Fibroblast of skin of left quadriceps (primary cell): ENCODE measurements at regions not wholly inside any gene's neighbourhood (a gene's known extent, or its start where the extent isn't known, plus 50 kb on each side); places are given as distances from the start of the nearest gene placed in this dataset.
"Not testable (repeated sequence)": the region's sequence is repeated elsewhere in the genome, so short reads cannot be mapped to it uniquely, and the experiment has no call there.

Source experiments
- DNase-seq, 2 experiments: peaks; one replicate each; pipeline ENCODE4 v3.0.0-alpha.2; 2013; ENCODE audit warnings: low read depth in 2 of 2

- no peak for DNase-seq
Measured at GRCh38 chr6:144683216-144684070, 398.3 kb downstream of the UTRN start.

DNA sequence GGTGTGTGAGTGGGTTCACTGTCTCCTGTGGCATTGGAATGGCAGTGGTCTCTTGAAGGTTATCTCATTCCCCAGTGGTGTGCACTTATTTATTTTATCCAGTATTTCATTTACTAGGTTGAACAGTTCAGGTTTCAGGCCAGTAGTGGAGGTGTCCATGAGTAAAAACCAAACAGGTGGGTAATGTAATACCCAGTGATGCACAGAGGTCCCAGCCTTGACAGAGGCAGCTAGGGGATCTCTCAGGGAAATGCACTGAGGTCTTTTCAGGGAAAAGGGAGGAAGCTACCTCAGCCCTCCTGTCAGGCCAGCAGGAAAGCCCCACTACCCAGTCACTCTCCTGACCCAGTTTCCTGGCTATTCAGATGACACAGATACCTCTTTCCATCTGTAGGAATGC is 403.6 kb downstream of the UTRN start:
- no peak for DNase-seq

- DNase-seq = no peak
Measured at GRCh38 chr6:144689503-144690040, 404.4 kb downstream of the UTRN start.

DNA sequence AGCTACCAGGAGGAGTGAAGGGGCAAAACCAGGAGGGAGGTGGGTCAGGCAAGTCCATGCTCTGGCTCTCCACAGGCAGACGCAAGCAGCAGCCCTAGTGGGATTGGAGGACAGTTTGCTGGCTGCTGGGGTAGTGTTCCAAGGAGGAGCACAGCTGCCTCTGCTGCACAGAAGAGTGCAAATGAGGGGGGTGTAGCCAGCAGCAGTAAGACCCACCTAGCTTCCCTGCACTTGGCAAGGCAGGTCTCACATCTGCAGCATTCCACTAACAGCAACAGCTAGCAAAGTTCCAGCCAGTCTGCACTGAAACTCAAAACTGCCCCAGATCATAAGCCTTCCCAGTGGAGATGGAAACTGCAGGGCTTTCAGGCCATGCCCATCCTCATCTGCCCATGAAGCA is 405.0 kb downstream of the UTRN start:
- DNase-seq = no peak

GRCh38 chr6:144690666-144691065 is 405.5 kb downstream of the UTRN start:
- DNase-seq = no peak

DNA sequence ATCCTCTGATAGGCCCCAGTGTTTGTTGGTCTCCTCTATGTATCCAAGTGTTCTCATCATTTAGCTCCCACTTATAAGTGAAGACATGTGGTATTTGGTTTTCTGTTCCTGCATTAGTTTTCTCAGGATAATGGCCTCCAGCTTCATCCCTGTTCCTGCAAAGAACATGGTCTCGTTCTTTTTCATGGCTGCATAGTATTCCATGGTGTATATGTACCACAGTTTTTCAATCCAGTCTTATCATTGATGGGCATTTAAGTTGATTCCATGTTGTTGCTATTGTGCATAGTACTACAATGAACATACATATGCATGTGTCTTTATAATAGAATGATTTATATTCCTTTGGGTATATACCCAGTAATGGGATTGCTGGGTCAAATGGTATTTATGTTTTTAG is 406.9 kb downstream of the UTRN start:
- not testable (repeated sequence) for DNase-seq

DNA sequence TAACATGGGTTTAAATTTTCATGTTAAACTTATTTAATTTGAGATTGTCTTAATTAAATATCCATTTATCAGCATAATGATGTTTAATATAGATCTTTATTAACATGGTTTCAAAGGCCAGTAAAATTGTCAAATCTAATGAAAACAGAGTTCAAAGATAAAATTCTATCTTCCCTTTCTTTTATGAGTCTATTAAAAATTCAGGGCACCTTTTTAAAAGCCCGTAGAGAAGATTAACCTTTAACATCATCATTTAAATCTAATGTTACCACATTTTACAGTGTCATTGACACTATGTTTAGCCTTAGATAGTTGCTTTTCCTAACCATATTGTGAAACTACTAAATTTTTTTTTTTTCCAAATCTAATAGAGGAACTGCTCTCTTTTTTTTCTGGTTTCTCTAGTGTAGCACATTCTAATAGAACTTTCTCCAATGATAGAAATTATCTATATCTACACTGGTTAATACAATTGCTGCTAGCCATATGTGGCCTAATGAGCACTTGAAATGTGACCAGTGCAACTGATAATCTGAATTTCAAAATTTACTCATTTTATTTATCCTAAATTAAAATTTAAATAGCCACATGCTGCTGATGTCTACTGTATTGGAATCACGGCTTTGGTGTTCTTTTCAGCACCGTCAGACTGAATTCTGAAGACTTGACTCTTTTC is 410.9 kb downstream of the UTRN start:
- DNase-seq = no peak

DNA sequence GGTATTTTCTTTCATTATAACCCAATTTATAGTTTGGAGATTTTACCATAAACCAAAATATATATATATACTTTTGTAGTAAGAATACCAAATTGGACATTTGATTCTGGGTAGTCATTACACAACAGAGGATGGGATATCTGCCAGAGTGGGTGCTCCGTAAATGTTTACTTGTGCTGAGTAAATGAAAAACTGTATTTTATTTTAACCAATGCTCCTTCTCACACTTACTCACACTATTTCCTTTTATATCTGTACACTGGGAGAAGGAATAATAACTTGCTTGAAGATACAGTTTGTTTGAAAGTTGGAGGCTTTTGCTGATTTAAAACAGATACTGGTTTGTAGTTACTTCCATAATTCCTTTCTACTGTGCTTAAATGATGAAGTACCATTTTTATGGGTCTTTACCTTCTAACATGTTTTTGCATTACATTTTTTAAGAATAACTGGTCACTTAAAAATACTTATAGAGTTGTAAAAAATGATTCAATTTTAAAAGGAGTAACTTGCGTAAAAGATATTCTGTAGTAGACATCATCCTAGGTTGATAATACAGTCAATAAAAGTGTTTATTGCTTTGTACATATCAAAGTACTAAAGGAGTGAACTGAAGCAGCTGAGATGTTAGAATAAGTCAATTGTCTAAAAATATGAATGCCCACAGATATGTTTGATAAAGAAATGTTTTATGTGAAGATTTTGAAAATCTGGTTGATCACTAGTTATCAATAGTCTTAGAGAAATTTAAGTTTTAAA is 411.7 kb downstream of the UTRN start:
- DNase-seq = no peak

DNA sequence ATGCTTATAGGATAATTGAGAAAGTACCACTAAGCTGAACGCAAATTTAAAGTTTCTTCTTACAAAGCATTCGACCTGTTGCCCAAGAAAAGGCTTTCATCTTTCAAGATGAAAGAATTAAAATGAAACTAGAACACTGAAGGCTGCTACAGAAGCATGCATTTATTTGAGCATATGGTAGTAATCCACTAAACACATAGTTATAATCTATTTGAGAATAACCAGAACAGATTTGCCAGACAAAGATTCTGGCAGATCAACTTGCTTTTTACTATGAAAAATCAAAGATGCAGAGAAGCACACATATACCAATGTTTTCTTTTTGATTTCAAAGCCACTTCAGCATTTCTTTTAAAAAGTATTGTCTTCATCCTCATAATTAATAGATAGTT is 412.2 kb downstream of the UTRN start:
- no peak for DNase-seq

DNA sequence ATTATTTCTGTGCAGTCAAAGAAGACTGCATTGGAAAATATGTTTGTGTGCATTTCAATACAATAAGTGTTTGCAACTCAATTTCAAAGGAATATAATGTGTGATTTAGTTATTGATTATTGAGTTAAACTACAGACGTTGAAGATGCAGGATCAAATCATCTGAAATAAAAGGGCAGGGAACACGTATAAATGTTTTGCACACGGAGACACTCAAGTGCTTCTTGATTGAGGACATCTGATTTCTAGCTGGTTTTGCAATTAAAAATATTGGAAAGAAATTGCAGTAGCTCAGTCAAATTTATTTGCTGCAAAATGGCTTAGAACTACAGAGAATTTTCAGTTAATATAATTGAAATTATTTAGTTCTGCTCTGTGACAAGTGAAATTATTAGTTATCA is 412.7 kb downstream of the UTRN start:
- DNase-seq = no peak

GRCh38 chr6:144702781-144703180 is 417.6 kb downstream of the UTRN start:
- DNase-seq = no peak

DNA sequence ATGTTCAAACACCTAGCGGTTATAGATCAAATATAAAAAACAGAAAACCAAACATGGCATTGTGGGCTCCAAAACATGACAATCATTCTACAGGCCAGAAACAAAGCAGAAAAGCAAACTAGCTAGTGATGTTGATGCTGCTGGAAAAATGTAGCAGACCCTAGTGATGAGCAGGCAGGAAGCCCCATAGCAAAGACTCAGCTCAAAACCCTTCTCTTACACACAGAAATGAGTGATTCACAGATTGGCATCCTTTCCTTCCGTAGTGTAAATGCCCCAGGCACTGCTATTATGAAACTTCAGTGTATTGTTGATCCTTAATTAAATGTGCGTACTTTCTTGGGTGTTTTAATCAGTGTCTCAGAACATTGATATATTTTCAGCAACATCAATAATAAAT is 425.1 kb downstream of the UTRN start:
- peak; percentile 64 to 67 for DNase-seq

GRCh38 chr6:144711661-144712060 is 426.5 kb downstream of the UTRN start:
- no peak for DNase-seq

GRCh38 chr6:144712541-144712940 is 427.4 kb downstream of the UTRN start:
- no peak for DNase-seq

GRCh38 chr6:144714021-144714712 is 429.0 kb downstream of the UTRN start:
- DNase-seq = no peak

DNA sequence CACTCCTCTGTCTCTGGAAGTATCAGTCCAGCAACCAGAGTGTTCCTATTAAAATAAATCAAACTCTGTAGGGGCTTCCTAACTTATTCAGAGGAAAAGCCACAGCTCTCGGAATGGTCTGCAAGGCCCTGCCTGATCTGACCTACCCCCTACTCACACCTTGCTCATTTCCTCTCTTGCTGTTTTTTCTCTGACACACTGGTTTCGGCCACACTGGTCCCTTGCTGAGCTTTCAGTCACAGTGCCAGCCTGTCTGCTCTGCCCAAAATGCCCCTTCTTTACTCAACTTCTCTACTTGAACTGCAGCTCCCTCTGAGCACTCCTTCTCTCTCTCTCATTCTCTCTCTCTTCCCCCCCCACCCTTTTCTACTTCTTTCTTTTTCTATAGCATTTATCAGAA is 430.2 kb downstream of the UTRN start:
- DNase-seq = no peak

- peak in 1 of 2 experiments; percentile 4 for DNase-seq
Measured at GRCh38 chr6:144718431-144718830, 433.3 kb downstream of the UTRN start.

GRCh38 chr6:144721232-144721631 is 436.1 kb downstream of the UTRN start:
- DNase-seq = no peak

- no peak for DNase-seq
Measured at GRCh38 chr6:144722154-144722737, 437.1 kb downstream of the UTRN start.

- DNase-seq = no peak
Measured at GRCh38 chr6:144722925-144723324, 437.8 kb downstream of the UTRN start.

- DNase-seq = no peak
Measured at GRCh38 chr6:144723431-144723830, 438.3 kb downstream of the UTRN start.
